Hematopoietic multipotent progenitor cell treated with erythropoietin and hydrocortisone succinate and interleukin-3 and kit ligand, for 4 days (in vitro differentiated cells): ENCODE measurements at regions not wholly inside any gene's neighbourhood (a gene's known extent, or its start where the extent isn't known, plus 50 kb on each side); places are given as distances from the start of the nearest gene placed in this dataset.

ENCODE experiments used
- DNase-seq: peaks from one replicate; pipeline ENCODE4 v3.0.0-alpha.2; 2015

DNA sequence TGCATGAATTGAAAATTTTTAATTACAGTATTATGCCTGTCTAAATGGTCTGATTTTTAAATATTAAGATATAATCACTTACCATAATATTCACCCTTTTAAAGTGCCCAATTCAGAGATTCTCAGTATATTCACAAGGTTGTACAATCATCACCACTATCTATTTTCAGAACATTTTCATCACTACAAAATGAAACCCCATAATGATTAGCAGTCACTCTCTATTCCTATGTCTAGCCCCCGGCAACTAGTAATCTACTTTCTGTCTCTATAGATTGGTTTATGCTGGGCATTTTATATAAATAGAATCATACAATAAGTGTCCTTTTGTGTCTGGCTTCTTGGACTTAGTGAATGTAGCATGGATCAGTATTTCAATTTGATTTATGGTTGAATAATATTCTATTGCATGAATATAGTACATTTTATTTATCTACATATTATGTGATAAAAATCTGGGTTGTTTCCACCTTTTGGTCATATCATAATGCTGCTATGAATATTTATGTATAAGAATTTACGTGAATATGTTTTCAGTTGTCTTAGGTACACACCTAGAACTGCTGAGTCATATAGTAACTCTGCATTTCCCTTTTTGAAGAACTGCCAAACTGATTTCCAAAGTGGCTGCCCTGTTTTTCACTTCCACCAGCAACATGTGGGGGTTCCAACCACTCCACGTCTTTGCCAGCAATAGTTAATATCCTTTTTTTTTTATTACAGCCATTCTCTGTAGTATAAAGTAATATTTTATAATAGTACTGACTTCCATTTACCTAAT, 485.7 kb upstream of the ZNF385D start:
- peak; percentile 56 for DNase-seq

DNA sequence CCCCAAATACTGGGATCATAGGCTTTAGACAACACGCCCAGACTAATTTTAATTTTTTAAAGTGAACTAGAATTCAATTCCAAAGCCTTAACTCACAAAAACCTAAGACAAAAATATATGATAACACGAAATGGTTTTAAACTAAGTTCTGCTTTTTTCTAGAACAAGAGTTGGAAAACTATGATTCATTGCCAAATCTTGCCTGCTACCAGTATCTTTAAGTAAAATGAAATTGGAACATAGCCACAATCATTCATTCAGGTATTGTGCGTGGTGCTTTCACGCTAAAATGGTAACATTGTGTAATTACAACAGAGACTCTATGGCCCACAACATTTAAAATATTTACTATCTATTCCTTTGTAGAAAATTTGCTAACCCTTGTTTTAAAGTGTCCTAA, 488.0 kb upstream of the ZNF385D start:
- peak; percentile 54 for DNase-seq

DNA sequence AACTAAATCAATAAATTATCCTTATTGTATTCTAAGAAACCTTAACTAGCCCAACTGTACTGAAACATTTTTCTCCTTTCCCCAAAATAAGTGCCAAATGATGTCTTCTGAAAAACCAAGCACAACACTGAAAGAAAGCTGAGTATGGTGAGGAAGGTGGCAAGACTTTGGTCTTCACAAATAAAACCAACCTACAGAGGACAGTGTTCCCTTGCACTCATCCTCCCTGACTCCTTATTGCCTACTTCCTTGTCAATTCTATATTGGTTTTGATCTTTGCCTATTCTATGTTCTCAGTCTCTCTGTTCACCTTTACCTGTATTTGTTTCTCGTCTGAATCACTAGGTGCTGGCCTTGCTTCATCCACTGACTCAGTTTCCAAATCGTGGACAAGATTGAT, 490.1 kb upstream of the ZNF385D start:
- DNase-seq = peak; percentile 25

DNA sequence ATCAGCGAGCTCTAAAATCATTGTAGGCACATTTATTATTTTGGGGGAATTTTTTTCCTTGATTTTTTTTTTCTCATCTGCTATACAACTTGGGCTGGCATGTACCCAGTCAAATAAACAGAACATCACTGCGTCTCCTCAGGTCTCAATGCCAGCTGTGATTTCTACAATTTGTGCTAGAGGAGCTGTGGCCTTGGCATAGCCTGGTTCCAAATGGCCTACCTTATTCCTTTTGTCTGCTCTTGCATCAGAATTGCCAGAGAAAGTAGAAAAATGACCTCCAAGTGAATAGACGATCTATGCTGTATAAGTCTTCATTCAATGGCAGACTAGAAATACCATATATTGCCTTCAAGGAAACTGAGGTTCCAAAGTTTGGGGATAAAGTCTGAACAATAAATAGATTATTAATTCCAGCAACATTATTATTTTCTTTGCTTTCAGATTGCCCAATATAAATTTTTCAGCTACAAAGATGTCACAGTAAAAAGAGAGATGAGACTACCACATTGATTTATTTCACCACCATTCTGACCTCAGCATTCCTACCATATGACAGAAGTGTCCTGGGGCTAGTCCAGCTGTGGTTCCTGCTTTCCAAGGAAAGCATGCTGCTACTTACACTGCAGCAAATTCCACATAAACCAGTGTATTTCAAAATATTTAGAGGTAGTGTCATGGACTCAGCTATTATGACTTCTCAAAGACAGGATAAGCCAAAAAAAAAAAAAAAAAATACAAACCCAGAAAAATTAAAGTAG, 493.9 kb upstream of the ZNF385D start:
- DNase-seq = no peak

DNA sequence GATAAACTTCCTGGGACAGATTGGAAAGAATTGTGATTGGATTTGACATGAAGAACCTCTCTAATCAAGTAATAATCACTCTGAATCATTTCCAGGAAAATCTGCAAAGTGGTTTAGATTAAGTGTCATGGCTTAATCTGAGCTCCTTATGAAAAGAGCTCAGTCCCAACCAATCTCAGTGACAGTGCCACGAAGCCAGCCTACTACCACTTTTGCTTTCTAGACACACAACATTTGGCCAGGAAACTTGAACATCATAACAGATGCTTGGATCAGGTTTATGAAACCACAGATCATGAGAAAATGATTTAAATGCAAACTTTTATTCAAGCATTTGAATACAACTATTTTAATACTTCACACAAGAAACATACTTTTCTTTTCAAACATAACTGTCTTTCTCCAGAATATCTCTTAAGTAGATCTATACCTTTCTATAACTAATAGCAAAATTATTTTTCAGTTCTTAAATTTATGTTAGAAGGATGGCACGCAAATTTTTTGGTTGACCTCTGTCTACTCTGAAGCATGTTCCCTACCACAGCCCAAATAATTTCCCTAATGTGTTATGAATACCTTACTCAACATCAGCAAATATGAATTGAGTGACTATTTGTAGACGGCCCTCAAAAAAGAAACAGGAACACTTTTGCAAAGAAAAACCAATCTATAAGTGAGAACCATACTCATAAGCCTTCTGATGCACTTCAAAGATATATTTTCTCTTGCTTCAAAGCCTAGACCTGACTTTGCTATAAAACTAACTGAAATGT, 495.0 kb upstream of the ZNF385D start:
- DNase-seq = no peak

DNA sequence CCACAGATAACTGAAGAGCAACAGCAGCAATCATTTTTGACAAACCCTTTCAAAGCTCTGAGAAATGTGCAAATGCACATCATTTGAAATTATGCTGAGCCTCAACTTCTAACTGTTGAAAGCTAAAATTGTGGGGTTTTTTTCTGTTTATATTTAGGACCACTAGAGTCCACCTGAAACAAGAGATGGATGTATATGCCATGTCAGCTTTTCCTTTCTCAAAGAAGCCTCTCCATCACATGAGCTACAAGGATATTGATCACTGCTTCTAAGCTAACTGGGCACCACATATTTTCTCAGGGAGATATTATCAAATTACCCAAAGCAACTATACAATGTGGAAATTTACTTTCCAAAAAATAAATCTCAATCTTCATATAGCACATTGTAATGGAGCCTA, 498.6 kb upstream of the ZNF385D start:
- DNase-seq = no peak

DNA sequence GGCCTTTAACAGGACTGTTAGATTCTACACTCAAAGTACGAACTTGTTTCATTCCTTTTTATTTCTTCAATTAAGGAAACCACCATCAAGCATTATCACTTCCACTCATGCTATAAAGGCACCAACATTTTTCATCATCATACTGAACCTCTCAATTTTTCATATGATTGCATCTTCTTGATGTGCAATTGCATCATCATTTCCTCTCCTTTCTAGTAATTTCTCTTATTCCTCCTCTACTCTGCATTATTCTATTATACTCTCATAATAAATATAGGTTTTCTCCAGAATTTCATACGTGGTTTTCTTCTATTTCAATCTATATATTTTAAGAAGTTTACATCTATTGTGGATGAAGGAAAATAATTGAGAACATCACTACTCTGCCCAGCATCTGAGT, 506.2 kb upstream of the ZNF385D start:
- DNase-seq = no peak

DNA sequence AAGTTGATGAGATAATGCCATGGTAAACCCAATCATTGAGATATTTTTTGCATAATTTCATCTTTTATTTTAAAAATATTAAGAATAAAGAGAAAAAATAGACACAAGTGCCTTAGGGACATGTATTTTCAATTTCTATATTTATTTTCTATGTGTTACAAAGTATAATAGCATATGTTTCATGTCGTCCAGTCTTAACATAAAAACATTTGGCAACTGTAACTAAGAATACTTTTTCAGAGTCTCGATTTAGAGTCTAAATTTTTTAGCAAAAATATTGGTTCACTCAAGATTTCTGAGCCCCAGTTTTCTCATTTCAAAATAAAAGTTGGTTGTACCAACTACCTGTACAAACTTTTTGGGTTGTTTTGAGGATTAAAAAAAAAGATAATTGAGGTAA, 511.4 kb upstream of the ZNF385D start:
- DNase-seq = no peak

DNA sequence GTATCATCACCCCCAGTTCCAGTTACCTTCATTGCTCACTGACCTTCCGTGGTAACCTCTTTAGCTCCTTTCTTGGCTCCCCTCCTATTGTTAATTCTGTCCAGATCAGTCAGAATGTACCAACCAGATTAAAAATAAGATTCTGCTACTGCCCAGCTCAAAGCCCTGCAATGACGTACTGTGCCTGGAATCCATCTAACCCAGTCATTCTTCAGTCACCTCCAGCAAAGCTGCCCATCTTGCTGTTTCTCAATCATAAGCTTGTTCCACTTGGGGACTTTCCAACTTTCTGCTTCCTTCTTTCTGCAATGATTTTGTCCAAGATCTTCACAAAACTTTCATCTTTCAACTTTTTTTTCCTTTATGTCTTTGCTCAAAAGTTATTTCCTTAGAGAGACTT, 512.0 kb upstream of the ZNF385D start:
- DNase-seq = no peak

DNA sequence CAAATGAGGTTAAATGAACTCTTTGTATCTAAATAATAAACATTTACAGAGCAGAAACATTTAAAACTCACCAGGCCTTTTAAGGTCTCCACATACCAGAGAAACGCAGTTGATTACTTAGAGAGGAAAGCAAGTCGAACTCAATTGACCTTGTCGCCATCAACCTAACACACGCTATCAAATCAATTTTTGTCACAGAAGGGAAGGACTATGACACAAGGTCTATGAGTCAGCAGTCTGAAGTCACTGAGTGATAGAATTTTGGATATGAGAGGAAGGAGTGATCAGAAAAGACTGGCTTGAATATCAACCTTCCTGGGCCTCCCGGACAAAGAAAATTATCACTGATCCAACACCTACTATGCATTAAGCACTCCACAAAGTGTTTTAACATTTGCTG, 514.4 kb upstream of the ZNF385D start:
- peak; percentile 41 for DNase-seq

DNA sequence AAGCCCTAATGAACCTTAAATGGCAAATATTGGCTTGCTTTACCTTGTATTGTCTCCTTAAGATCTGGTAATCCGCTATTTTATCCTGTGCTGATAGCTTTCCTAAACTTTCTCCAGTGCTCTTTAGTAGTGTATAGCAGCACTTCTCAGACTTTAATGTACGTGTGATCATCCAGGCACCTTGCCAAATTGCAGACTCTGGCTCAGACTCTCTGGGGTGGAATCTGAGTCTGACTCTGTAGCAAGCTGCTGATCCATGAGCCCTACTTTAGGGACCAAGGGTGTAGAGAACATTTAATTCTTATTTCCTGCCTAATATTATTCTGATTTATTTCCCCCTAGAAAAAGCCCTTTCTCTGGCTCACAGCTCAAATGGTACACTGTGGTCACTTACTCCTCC, 518.8 kb upstream of the ZNF385D start:
- peak; percentile 70 for DNase-seq

DNA sequence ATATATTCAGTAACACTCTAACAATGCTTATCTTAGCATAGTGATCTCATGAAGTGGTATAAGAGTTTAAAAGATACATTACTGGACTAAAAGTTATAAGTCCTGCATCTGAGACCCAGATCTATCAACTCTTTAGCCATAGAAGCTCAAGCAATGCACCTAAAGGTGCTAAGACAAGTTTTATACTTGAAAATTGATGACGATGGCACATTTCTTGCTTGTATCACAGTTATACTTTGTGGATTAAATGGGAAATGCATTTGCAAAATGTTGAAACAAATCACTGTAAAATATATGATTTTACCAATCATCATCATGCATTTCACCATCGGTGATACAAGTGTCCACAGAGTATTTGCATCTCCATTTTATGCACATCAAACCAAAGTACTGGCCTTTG, 525.3 kb upstream of the ZNF385D start:
- no peak for DNase-seq

DNA sequence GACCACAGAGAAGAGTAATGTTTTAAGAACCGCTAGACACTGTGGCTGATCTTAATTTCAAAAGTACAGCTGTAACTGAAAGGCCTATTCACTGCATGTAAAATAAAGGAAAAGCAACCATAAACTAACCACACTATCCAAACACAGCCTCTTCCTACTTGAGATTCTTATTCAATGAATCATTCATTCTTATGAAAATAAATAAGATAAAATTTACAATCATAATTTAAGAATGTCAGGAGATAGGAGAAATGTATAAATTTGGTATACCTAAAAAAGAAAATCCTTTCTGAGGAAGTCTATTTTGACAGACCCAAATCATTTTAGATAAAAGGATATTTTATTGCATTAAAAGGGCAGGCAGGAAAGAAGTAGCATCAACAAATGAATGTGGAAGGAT, 533.5 kb upstream of the ZNF385D start:
- DNase-seq = no peak

DNA sequence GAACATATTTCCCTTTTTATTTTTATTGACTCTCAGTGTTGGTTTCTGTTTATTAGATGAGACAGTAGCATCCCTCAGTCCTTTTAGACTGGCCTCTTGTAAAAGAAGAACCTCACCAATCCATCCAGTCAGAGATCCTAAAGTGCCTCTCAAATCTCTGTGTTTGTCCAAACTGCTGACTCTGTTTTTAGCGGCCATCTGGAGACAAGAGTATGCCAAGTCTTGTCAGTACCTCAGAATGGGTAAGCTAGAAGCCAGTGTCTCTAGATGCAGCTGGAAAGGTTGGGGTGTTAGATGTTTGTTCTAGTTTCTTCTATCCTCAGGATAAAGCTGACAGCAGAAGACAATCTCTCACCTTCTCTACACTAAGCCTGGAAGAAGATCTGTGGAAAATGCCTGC, 537.7 kb upstream of the ZNF385D start:
- no peak for DNase-seq

DNA sequence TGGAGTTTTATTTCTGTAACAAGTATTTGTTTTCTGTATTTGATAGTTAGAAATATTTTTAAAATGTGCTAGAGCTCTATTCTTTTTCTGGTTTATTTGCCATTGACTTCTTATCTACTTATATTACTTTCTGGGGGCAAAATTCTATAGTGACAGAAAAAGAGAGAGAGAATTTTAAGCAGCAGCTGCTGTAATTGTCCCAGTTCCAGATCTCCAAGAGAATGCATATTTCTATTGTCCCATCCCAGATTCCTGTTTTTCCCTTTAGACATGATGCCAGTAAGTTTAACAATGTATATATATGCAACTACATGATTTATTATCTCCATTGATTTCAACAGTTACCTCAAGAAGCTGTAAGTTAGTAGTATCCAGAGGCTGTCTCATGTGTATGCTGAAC, 541.7 kb upstream of the ZNF385D start:
- DNase-seq = no peak

DNA sequence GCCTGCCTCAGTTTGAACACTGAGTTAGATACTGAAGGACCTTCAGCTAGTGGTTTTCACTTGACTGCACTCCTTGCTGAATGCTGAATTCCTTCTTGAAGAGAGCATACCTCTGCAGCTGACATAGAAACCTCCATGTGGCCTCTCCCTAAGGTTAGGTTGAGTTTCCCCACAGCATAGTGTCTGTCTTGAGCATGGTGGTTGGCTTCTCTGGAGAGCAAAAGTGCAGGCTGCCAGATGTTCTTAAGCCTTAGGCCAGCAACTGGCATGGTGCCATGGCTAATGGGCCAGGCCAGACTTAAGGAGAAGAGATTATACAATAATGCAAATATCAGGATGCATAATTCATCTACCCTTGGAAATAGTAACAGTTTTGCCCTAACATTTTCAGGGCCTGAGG, 545.6 kb upstream of the ZNF385D start:
- peak; percentile 27 for DNase-seq

DNA sequence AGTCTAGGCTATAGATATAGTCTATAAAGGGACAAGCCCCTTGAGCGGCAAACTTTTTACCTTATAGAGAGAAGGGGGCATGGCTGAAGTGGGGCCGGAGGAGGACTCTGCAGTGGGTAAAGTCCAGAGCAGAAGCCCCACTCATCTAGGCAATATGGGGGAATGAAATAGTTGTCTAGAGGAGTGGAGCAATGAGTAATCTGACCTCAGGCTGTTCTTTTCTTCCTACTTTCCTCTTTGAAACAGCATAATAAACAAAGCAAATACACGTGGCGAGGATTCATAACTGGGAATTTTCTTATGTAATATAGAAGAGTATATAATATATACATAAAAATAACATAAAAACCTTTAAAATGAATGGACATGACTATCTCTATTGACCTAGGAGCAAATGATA, 546.4 kb upstream of the ZNF385D start:
- DNase-seq = no peak

DNA sequence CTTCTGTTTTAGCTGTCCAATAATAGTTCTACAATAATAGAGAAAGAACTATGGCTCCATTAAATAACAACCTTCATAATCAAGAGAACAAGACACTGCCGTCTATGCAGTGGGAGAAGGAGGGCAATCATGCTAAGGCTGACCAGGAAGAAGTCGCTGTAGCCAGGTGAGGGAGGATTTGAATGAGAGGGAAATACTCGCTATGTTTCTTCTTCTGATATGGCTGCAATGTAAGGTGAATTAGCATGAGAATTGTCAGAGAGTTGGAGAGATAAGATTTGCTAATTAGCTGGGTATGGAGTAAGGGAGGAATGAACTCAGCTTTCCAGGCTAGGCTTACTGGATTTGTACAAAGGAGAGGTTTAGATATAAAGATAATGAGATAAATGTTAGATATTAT, 555.4 kb upstream of the ZNF385D start:
- DNase-seq = no peak

DNA sequence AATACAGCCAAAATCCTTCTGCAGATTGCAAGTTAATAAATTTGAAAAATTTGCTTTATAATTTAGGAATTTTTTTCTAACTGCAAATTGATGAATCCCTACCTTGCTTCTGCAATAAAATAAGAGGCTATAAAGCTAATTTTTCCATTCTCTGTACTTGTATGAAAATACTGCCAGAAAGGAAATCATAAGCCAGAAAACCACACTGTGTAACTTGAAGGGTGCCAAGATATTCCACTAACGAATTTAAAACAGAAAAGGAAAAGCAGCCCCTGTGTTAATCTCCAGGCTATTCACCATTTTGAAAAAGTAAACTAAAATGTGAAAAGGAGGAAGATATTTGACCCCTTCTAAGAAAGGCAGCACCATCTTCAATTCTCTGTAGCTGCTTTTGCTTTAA, 557.9 kb upstream of the ZNF385D start:
- no peak for DNase-seq

DNA sequence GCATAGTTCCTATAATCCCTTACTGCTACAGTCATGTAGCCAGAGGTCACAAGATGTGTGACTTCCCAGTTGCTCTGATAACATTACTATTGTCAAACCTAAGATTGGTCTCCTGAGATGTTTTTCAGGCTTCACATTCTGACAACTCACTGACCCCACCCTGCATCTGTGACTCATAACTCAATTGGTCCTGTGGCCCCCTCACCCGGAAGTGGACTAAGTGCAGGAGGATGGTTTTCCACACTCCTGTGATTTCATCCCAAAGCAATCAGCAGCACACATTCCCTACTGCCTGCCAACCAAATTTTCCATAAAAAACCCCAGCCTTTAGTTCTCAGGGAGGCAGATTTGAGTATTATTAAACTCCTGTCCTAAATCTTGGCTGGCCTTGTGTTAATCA, 564.9 kb upstream of the ZNF385D start:
- peak; percentile 24 for DNase-seq

DNA sequence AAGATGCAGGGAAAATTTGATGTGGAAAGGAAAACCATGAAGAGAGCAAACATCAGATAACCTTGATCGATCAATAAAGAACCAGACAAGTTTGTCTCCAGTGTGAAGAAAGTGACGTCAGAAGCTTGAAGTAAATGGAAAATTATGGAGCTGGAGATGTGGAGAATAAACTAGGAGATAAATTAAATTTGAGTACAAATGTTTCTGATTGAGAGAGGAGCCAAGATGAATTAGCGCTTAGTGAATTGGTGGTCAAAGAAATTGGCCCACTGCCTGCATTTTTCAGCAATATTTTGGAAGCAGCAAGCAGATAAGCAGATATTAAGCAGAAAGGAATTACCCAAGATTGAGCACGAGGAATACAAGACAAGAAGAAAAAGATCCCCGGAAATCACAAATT, 567.3 kb upstream of the ZNF385D start:
- DNase-seq = no peak

DNA sequence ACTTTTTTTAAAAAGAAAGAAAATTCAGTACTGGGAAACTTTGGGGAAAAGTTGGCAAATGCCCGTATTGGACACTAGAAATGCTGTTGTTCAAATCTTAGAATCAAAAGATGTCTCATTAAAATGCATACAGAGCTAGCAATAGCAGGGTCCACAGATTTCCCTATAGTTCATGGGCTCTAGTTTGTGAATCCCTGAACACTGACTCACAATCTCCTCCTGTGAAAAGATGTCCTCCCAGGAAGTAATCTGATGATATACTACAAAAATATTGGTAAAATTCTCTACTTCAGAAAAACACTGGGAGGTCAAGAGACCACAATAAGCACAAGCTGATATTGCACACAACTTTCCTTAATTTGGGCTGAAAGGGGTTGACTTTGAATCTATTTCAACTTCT, 568.4 kb upstream of the ZNF385D start:
- DNase-seq = no peak

DNA sequence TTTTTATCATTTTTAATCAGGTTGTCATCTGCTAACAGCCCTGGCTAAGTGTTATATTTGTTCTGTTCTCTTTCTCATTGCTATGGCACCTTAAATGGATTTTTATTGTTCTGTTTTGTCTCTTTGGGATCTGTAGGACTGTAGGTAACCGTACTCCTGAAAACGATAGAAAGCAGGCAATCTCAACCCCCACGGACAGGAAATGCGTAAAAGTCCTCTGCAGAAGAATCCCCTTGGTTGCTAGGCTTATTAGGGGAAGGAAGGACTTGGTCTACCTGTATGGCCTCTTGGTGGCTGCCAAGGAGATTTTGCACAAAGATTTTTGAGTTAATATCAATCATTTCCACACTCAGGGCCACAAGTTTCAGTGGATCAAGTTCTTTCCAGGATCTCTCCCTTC, 571.9 kb upstream of the ZNF385D start:
- DNase-seq = no peak

DNA sequence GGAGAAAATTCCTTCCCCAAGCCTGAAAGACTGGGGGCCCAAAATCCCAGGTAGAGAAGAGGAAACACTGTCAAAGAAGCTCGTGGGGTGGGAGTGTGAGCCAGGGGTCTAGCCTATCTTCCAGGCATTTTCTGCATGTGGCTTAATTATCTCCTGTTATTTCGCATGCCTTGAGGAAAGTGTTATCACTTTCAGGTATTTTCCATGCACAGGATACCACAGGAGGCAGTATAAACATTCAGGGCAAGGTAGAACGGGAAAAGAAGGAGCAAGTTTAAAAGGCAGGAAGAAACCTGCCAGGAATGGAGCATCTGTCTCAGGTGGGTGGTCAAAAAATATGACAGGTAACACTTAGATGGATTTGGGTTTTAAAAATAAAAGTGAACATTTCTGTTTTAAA, 575.3 kb upstream of the ZNF385D start:
- DNase-seq = no peak
